Lung (tissue), 11 donors: ENCODE measurements at regions not wholly inside any gene's neighbourhood (a gene's known extent, or its start where the extent isn't known, plus 50 kb on each side); places are given as distances from the start of the nearest gene placed in this dataset.

Experiments used
- ATAC-seq: fragments of 200-7000 bp; cut with Tn5 transposase; one replicate; pipeline ENCODE4 v1.9.1; 2020; ENCODE audit warnings: moderate number of reproducible peaks; ENCODE audit not compliant: insufficient read depth, low FRiP score
- DNase-seq, 3 donors: peaks; one replicate each; pipeline ENCODE4 v3.0.0-alpha.2; 2013 to 2017
- H3K27ac ChIP-seq, 2 donors: one replicate each; pipeline ENCODE4 v1.5.1; 2013; ENCODE audit warnings: mild to moderate bottlenecking in 2 of 2, moderate library complexity in 2 of 2, control low read depth in 1 of 2, inconsistent platforms in 1 of 2, low read depth in 1 of 2, low read length in 1 of 2
- H3K27me3 ChIP-seq, 3 donors: one replicate each; pipeline ENCODE4 v1.5.1; 2013; ENCODE audit warnings: low read length in 2 of 3; ENCODE audit not compliant: control insufficient read depth in 3 of 3, insufficient read depth in 3 of 3
- H3K36me3 ChIP-seq, 4 donors: one replicate each; pipeline ENCODE4 v1.5.1; 2013; ENCODE audit warnings: low read length in 4 of 4, mild to moderate bottlenecking in 1 of 4, moderate library complexity in 1 of 4; ENCODE audit not compliant: control insufficient read depth in 4 of 4, insufficient read depth in 4 of 4
- H3K4me1 ChIP-seq, 5 donors: one replicate each; pipeline ENCODE4 v1.5.1; 2013; ENCODE audit warnings: low read length in 5 of 5, mild to moderate bottlenecking in 2 of 5, moderate library complexity in 1 of 5; ENCODE audit not compliant: control insufficient read depth in 5 of 5, insufficient read depth in 5 of 5
- H3K4me3 ChIP-seq: one replicate; pipeline ENCODE4 v1.5.1; 2013; ENCODE audit warnings: mild to moderate bottlenecking, control low read depth, moderate library complexity
- H3K9ac ChIP-seq, 2 donors: one replicate each; pipeline ENCODE4 v1.5.1; 2013; ENCODE audit warnings: low read length in 2 of 2, control low read depth in 1 of 2; ENCODE audit not compliant: insufficient read depth in 1 of 2
- H3K9me3 ChIP-seq, 4 donors: one replicate each; pipeline ENCODE4 v1.5.1; 2013; ENCODE audit warnings: low read length in 3 of 4, mild to moderate bottlenecking in 1 of 4, moderate library complexity in 1 of 4; ENCODE audit not compliant: control insufficient read depth in 4 of 4, insufficient read depth in 3 of 4
- CTCF ChIP-seq: IDR thresholded peaks from 2 replicates; pipeline ENCODE4 v1.5.1; 2012; ENCODE audit warnings: mild to moderate bottlenecking; ENCODE audit errors: control extremely low read depth, extremely low read depth
- WGBS, 2 donors: extraction: QIAGEN DNeasy Blood & Tissue Kit; methylation state at CpG; one replicate each; pipeline ENCODE4 v1.1.7; 2013; 5-methylcytosine and 5-hydroxymethylcytosine counted together
- donor health status: control.
- donor health status: control.
- donor health status: Bipolar disorder and iron deficiency.
- donor health status: healthy.
- donor health status: DM: yes; HTN: yes; CAD: no.

DNA sequence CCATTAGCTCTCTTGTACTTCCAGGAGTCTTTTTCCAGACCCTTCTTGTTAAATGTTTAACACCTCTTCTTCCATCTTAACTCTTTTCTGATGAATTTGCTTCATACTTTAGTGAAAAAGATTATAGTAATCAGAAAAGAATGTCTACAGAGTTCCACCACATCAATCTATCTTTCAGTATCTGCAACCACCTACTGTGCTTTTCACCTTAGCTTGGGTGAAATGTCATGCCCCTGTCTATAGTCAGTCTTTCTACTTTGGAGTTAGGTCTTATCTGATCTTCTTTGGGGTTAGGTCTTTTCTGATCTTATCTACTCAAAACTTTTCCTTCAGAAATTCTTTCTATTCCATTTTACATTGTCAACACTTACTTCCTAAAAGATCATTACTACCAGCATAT lies 1310.2 kb downstream of the PCDH7 start:
- Histone ChIP-seq H3K4me1 (no peaks in the 10 kb centered on the region), H3K27ac (no peak overlapping the region), H3K9ac (no peak overlapping the region), H3K9me3 (no peaks in the 10 kb centered on the region), H3K4me3 (no peak overlapping the region), H3K27me3 (no peaks in the 10 kb centered on the region), H3K36me3 (no peaks in the 10 kb centered on the region)
- no peak for TF ChIP-seq CTCF
- ATAC-seq (no peak), DNase-seq (no peak)

- H3K36me3 ChIP-seq, result no peaks in the 10 kb centered on the region
- ATAC-seq (no peak), DNase-seq (no peak)
- H3K9me3 ChIP-seq, result no peaks in the 10 kb centered on the region
- no peak overlapping the region for H3K4me3 ChIP-seq
- WGBS, 2 donors, result 73 to 85% methylated on average over 2 of the region's 2 CpGs
- no peak for TF ChIP-seq CTCF
- H3K27ac ChIP-seq, result no peak overlapping the region
- H3K9ac ChIP-seq, result no peak overlapping the region
- H3K4me1 ChIP-seq, result no peaks in the 10 kb centered on the region
- no peaks in the 10 kb centered on the region for H3K27me3 ChIP-seq
Observed at GRCh38 chr4:32031026-32031425, 1310.9 kb downstream of the PCDH7 start.

- no peak for TF ChIP-seq CTCF
- WGBS, 2 donors, result 46 to 75% methylated on average over 5 of the region's 5 CpGs
Observed at GRCh38 chr4:32032136-32032672, 1312.0 kb downstream of the PCDH7 start.

GRCh38 chr4:32037399-32037798 lies 1317.2 kb downstream of the PCDH7 start:
- Histone ChIP-seq H3K9me3 (peaks cover 0 to 2% (median 0%) of the 10 kb centered on the region in 4 donors), H3K27ac (no peak overlapping the region), H3K27me3 (no peaks in the 10 kb centered on the region), H3K4me3 (no peak overlapping the region), H3K9ac (no peak overlapping the region), H3K4me1 (no peaks in the 10 kb centered on the region), H3K36me3 (no peaks in the 10 kb centered on the region)
- TF ChIP-seq CTCF, result no peak
- ATAC-seq (no peak), DNase-seq (no peak)
- 44 to 94% methylated on average over 1 of the region's 1 CpG for WGBS, 2 donors

More at GRCh38 chr4:32032136-32032672, 1312.0 kb downstream of the PCDH7 start:
- Histone ChIP-seq H3K27me3 (no peaks in the 10 kb centered on the region), H3K9me3 (peaks cover 0 to 2% (median 0%) of the 10 kb centered on the region in 4 donors), H3K4me1 (no peaks in the 10 kb centered on the region), H3K36me3 (no peaks in the 10 kb centered on the region), H3K9ac (no peak overlapping the region), H3K4me3 (no peak overlapping the region), H3K27ac (no peak overlapping the region)
- ATAC-seq (no peak), DNase-seq (no peak)
